RWPE2 (cell line): ENCODE measurements at regions not wholly inside any gene's neighbourhood (a gene's known extent, or its start where the extent isn't known, plus 50 kb on each side); places are given as distances from the start of the nearest gene placed in this dataset.

Source experiments
- ATAC-seq: fragments of 200-7000 bp; cut with Tn5 transposase; 3 replicates; pipeline ENCODE4 v1.9.1; 2021; ENCODE audit warnings: low read depth
- DNase-seq: peaks from one replicate; pipeline ENCODE4 v3.0.0-alpha.2; 2020; ENCODE audit warnings: low spot score
- H3K27ac ChIP-seq: fragments of 450-650 bp; 2 replicates; pipeline ENCODE4 v1.5.1; 2017; ENCODE audit warnings: mild to moderate bottlenecking; ENCODE audit not compliant: poor library complexity, severe bottlenecking
- H3K27me3 ChIP-seq: fragments of 250-450 bp; sonication (Bioruptor Pico); 2 replicates; pipeline ENCODE4 v1.5.1; 2021; ENCODE audit warnings: mild to moderate bottlenecking, moderate library complexity; ENCODE audit not compliant: insufficient read depth, poor library complexity, severe bottlenecking
- H3K36me3 ChIP-seq: fragments of 250-450 bp; sonication (Bioruptor Pico); 2 replicates; pipeline ENCODE4 v1.5.1; 2020; ENCODE audit warnings: low read depth, mild to moderate bottlenecking, moderate library complexity
- H3K4me1 ChIP-seq: fragments of 250-450 bp; sonication (Bioruptor Pico); 2 replicates; pipeline ENCODE4 v1.5.1; 2021; ENCODE audit warnings: mild to moderate bottlenecking, moderate library complexity; ENCODE audit not compliant: insufficient read depth, poor library complexity, severe bottlenecking
- H3K4me3 ChIP-seq: fragments of 250-450 bp; sonication (Bioruptor Pico); 2 replicates; pipeline ENCODE4 v1.5.1; 2021; ENCODE audit warnings: mild to moderate bottlenecking, moderate library complexity; ENCODE audit not compliant: severe bottlenecking
- H3K9me3 ChIP-seq: fragments of 250-450 bp; sonication (Bioruptor Pico); 2 replicates; pipeline ENCODE4 v1.5.1; 2021; ENCODE audit warnings: mild to moderate bottlenecking, moderate library complexity; ENCODE audit not compliant: severe bottlenecking
- TF ChIP-seq, protein P1 (sequence below): fragments of 450-650 bp; IDR thresholded peaks from one replicate; pipeline ENCODE4 v1.5.1; 2017; ENCODE audit warnings: mild to moderate bottlenecking, moderate library complexity; ENCODE audit not compliant: poor library complexity, severe bottlenecking

DNA sequence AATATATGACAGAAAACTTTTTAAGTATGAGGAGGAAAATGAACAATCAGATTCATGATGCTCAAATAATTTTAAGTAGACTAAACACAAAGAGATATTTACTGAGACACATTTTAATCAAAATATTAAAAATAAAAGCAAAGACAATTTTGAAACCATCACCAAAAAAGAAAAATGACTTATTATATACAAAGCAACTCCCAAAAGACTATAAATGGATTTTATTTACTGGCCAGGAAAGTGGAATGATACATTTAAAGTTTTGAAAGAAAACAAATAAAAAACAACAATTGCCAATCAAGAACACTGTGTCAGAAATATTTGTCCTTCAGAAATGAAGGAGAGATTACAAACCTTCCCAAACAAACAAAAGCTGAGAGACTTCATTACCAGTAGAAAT, 968.5 kb upstream of the CELF4 start:
- no peak for DNase-seq
- Histone ChIP-seq H3K27ac (no peak overlapping the region), H3K4me3 (no peak overlapping the region), H3K36me3 (no peaks in the 10 kb centered on the region), H3K4me1 (no peaks in the 10 kb centered on the region), H3K9me3 (peaks cover 2% of the 10 kb centered on the region), H3K27me3 (no peaks in the 10 kb centered on the region)
- ATAC-seq = no peak
- TF ChIP-seq, protein P1, sequence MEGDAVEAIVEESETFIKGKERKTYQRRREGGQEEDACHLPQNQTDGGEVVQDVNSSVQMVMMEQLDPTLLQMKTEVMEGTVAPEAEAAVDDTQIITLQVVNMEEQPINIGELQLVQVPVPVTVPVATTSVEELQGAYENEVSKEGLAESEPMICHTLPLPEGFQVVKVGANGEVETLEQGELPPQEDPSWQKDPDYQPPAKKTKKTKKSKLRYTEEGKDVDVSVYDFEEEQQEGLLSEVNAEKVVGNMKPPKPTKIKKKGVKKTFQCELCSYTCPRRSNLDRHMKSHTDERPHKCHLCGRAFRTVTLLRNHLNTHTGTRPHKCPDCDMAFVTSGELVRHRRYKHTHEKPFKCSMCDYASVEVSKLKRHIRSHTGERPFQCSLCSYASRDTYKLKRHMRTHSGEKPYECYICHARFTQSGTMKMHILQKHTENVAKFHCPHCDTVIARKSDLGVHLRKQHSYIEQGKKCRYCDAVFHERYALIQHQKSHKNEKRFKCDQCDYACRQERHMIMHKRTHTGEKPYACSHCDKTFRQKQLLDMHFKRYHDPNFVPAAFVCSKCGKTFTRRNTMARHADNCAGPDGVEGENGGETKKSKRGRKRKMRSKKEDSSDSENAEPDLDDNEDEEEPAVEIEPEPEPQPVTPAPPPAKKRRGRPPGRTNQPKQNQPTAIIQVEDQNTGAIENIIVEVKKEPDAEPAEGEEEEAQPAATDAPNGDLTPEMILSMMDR = no peak

DNA sequence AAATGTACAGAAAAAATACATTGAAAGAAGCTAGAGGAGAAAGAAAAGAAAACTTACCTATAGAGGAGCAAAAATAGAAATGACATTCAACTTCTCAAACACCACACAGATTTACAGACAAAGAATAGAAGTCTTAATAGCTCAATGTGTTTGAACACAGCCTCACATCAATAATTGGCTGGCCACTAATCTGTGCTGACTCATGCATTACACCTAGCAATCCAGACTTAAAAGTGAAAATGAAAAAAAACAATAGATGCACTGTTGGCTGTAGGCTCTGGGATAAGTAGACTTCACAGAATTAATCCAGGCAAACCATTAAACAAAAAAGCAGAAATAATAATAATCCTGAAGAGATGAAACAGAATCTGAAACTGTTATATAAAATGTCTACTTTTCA, 961.3 kb upstream of the CELF4 start:
- no peaks in the 10 kb centered on the region for H3K36me3 ChIP-seq
- ATAC-seq = no peak
- TF ChIP-seq, protein P1 = no peak
- no peaks in the 10 kb centered on the region for H3K27me3 ChIP-seq
- H3K27ac ChIP-seq = no peak overlapping the region
- no peak for DNase-seq
- no peak overlapping the region for H3K4me3 ChIP-seq
- H3K9me3 ChIP-seq = no peaks in the 10 kb centered on the region
- no peaks in the 10 kb centered on the region for H3K4me1 ChIP-seq

GRCh38 chr18:38525039-38525438, 959.4 kb upstream of the CELF4 start:
- TF ChIP-seq, protein P1 = no peak
- DNase-seq = no peak
- Histone ChIP-seq H3K27me3 (no peaks in the 10 kb centered on the region), H3K36me3 (no peaks in the 10 kb centered on the region), H3K27ac (no peak overlapping the region), H3K4me3 (no peak overlapping the region), H3K4me1 (no peaks in the 10 kb centered on the region), H3K9me3 (no peaks in the 10 kb centered on the region)
- ATAC-seq = no peak

GRCh38 chr18:38520786-38521185, 955.2 kb upstream of the CELF4 start:
- Histone ChIP-seq H3K27ac (no peak overlapping the region), H3K27me3 (no peaks in the 10 kb centered on the region), H3K4me1 (no peaks in the 10 kb centered on the region), H3K36me3 (no peaks in the 10 kb centered on the region), H3K9me3 (no peaks in the 10 kb centered on the region), H3K4me3 (no peak overlapping the region)
- no peak for DNase-seq
- TF ChIP-seq, protein P1 = no peak
- no peak for ATAC-seq

GRCh38 chr18:38502539-38502938, 936.9 kb upstream of the CELF4 start:
- DNase-seq = no peak
- H3K27ac ChIP-seq = no peak overlapping the region
- TF ChIP-seq, protein P1 = no peak
- no peaks in the 10 kb centered on the region for H3K27me3 ChIP-seq
- no peaks in the 10 kb centered on the region for H3K9me3 ChIP-seq
- H3K36me3 ChIP-seq = no peaks in the 10 kb centered on the region
- H3K4me3 ChIP-seq = no peak overlapping the region
- no peaks in the 10 kb centered on the region for H3K4me1 ChIP-seq
- ATAC-seq = no peak
